ENCODE measurements at regions not wholly inside any gene's neighbourhood (a gene's known extent, or its start where the extent isn't known, plus 50 kb on each side); places are given as distances from the start of the nearest gene placed in this dataset.
"Not testable (repeated sequence)": the region's sequence is repeated elsewhere in the genome, so short reads cannot be mapped to it uniquely, and the experiment has no call there.

- intact Hi-C loops (cut with DNase I; ENCODE audit: low total_unique reads) (loop anchor here (5.0 to 10.0 kb wide), 2 partner anchors 74 to 226 kb away; no protein-coding TSS in a partner anchor), in situ Hi-C loops (cut with MboI; ENCODE audit: low pct_ligation_motif_present in 1 of 4, low pct_unique_long_range_greater_than_20kb in 1 of 4, low sequenced_read_pairs in 3 of 4) (loop anchor here in 2 of 4 donors (10.0 to 25.0 kb wide), 2 partner anchors 56 to 226 kb away; no protein-coding TSS in a partner anchor)
- no peak overlapping the region for H3K27ac ChIP-seq
- no peak for TF ChIP-seq POLR2A (IDR thresholded peaks at IDR 0.05)
- TF ChIP-seq EP300 (IDR thresholded peaks at IDR 0.05; ENCODE audit: low read depth) = no peak
- no peak for TF ChIP-seq POLR2AphosphoS5 (IDR thresholded peaks at IDR 0.05)
- TF ChIP-seq CTCF (IDR thresholded peaks at IDR 0.05) = no peak
- H3K9me3 ChIP-seq = no peaks in the 10 kb centered on the region
- H3K4me1 ChIP-seq = peaks cover 25 to 65% (median 36%) of the 10 kb centered on the region in 4 donors
- no peak for DNase-seq
- no peak overlapping the region for H3K4me3 ChIP-seq
- no peaks in the 10 kb centered on the region for H3K27me3 ChIP-seq
- 93% methylated on average over 10 of the region's 10 CpGs; no CpG with 5 or more reads in 1 of the 2 donors for WGBS, 2 donors (ENCODE audit: low coverage in 1 of 2)
- H3K36me3 ChIP-seq = no peaks in the 10 kb centered on the region
Measured at GRCh38 chr15:31438601-31439265, 112.1 kb downstream of the KLF13 start.

- peaks cover 19 to 66% (median 36%) of the 10 kb centered on the region in 4 donors for H3K4me1 ChIP-seq
- no peaks in the 10 kb centered on the region for H3K36me3 ChIP-seq
- no peak for TF ChIP-seq POLR2AphosphoS5 (IDR thresholded peaks at IDR 0.05)
- peak; percentile 24 to 74 (median 45) for TF ChIP-seq CTCF (IDR thresholded peaks at IDR 0.05)
- TF ChIP-seq EP300 (IDR thresholded peaks at IDR 0.05; ENCODE audit: low read depth) = no peak
- TF ChIP-seq POLR2A (IDR thresholded peaks at IDR 0.05) = no peak
- H3K27ac ChIP-seq = no peak overlapping the region
- intact Hi-C loops (cut with DNase I; ENCODE audit: low total_unique reads) = loop anchor here (5.0 to 10.0 kb wide), 2 partner anchors 75 to 227 kb away; no protein-coding TSS in a partner anchor
- DNase-seq = peak; percentile 66
- in situ Hi-C loops (cut with MboI; ENCODE audit: low pct_ligation_motif_present in 1 of 4, low pct_unique_long_range_greater_than_20kb in 1 of 4, low sequenced_read_pairs in 3 of 4) = loop anchor here in 2 of 4 donors (10.0 to 25.0 kb wide), 2 partner anchors 55 to 227 kb away; no protein-coding TSS in a partner anchor
- H3K27me3 ChIP-seq = no peaks in the 10 kb centered on the region
- H3K4me3 ChIP-seq = no peak overlapping the region
- WGBS, 2 donors (ENCODE audit: low coverage in 1 of 2) = 80% methylated on average over 10 of the region's 10 CpGs; no CpG with 5 or more reads in 1 of the 2 donors
- no peaks in the 10 kb centered on the region for H3K9me3 ChIP-seq
Measured at GRCh38 chr15:31439328-31439727, 112.7 kb downstream of the KLF13 start.

DNA sequence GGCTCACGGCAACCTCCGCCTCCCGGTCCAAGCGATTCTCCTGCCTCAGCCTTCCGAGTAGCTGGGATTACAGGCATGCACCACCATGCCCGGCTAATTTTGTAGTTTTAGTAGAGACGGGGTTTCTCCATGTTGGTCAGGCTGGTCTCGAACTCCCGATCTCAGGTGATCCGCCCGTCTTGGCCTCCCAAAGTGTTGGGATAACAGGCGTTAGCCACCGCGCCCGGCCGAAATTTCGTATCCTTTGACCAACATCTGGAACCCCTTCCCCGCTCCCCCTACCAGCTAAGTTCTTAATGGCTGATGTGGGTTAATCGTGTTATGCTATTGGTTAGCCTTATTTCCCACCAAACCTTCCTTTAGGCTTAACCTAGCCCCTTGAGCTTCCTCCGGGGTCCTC, 113.6 kb downstream of the KLF13 start:
- peak overlapping the region in 3 of 4 donors; percentile 43 to 67 (median 47) for H3K4me3 ChIP-seq
- H3K36me3 ChIP-seq; intact Hi-C loops (cut with DNase I; ENCODE audit: low total_unique reads); H3K9me3 ChIP-seq; H3K27me3 ChIP-seq; DNase-seq: not testable (repeated sequence)
- peak overlapping the region; percentile 65 to 82 (median 74) for H3K27ac ChIP-seq
- WGBS, 2 donors (ENCODE audit: low coverage in 1 of 2) = 96 to 100% methylated on average over 2 to 20 of the region's 20 CpGs
- H3K4me1 ChIP-seq = peaks cover 13 to 57% (median 33%) of the 10 kb centered on the region in 4 donors
- in situ Hi-C loops (cut with MboI; ENCODE audit: low pct_ligation_motif_present in 1 of 4, low pct_unique_long_range_greater_than_20kb in 1 of 4, low sequenced_read_pairs in 3 of 4) = loop anchor here in 2 of 4 donors (25.0 kb wide), 1 partner anchor 228 kb away; no protein-coding TSS in a partner anchor

GRCh38 chr15:31440754-31441311, 114.2 kb downstream of the KLF13 start:
- peak; percentile 64 for DNase-seq
- Histone ChIP-seq H3K4me1 (peaks cover 8 to 51% (median 27%) of the 10 kb centered on the region in 4 donors), H3K36me3 (no peaks in the 10 kb centered on the region), H3K9me3 (no peaks in the 10 kb centered on the region), H3K27ac (peak overlapping the region; percentile 65 to 82 (median 74)), H3K27me3 (no peaks in the 10 kb centered on the region), H3K4me3 (peak overlapping the region; percentile 39 to 67 (median 45))
- in situ Hi-C loops (cut with MboI; ENCODE audit: low pct_ligation_motif_present in 1 of 4, low pct_unique_long_range_greater_than_20kb in 1 of 4, low sequenced_read_pairs in 3 of 4) = loop anchor here in 2 of 4 donors (25.0 kb wide), 1 partner anchor 229 kb away; no protein-coding TSS in a partner anchor
- intact Hi-C loops (cut with DNase I; ENCODE audit: low total_unique reads) = no loop called here
- TF ChIP-seq POLR2A (IDR thresholded peaks at IDR 0.05) = peak; percentile 27
- TF ChIP-seq EP300 (IDR thresholded peaks at IDR 0.05; ENCODE audit: low read depth) = no peak
- peak; percentile 23 to 52 (median 29) for TF ChIP-seq POLR2AphosphoS5 (IDR thresholded peaks at IDR 0.05)
- WGBS, 2 donors (ENCODE audit: low coverage in 1 of 2) = 0 to 5% methylated on average over 1 to 51 of the region's 56 CpGs

DNA sequence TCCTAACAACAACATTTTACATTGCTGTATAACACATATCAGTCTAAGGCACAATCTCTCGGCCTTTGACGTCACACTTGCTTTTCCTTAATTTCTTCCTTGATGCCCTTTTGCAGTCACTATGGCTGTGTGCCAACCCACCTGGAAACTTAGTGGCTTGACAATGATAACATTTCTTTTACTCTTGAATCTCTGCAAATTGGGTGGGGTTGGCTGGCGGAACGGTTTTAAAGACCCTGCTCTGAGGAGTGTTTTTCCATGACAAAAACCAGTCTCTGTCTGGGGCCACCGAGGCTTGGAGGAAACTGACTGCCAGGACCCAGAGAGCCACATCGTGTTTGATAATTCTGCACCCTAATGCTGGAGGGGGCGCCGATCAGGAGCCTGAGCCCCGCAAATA, 115.6 kb downstream of the KLF13 start:
- Histone ChIP-seq H3K4me1 (peaks cover 4 to 40% (median 21%) of the 10 kb centered on the region in 4 donors), H3K4me3 (no peak overlapping the region), H3K9me3 (no peaks in the 10 kb centered on the region), H3K27me3 (no peaks in the 10 kb centered on the region), H3K36me3 (no peaks in the 10 kb centered on the region), H3K27ac (peak overlapping the region; percentile 65 to 82 (median 74))
- 64 to 81% methylated on average over 4 to 9 of the region's 9 CpGs for WGBS, 2 donors (ENCODE audit: low coverage in 1 of 2)
- intact Hi-C loops (cut with DNase I; ENCODE audit: low total_unique reads) (no loop called here), in situ Hi-C loops (cut with MboI; ENCODE audit: low pct_ligation_motif_present in 1 of 4, low pct_unique_long_range_greater_than_20kb in 1 of 4, low sequenced_read_pairs in 3 of 4) (loop anchor here in 2 of 4 donors (25.0 kb wide), 1 partner anchor 230 kb away; no protein-coding TSS in a partner anchor)
- TF ChIP-seq POLR2A (IDR thresholded peaks at IDR 0.05) (no peak), POLR2AphosphoS5 (IDR thresholded peaks at IDR 0.05) (no peak)
- no peak for DNase-seq

All from transverse colon (tissue), 4 donors.